ENCODE measurements at regions not wholly inside any gene's neighbourhood (a gene's known extent, or its start where the extent isn't known, plus 50 kb on each side); places are given as distances from the start of the nearest gene placed in this dataset.
"Not testable (repeated sequence)": the region's sequence is repeated elsewhere in the genome, so short reads cannot be mapped to it uniquely, and the experiment has no call there.

- peaks cover 7% of the 10 kb centered on the region for H3K9me3 Mint-ChIP-seq (ENCODE audit: unreplicated experiment)
- H3K27me3 Mint-ChIP-seq (ENCODE audit: insufficient read depth, unreplicated experiment): no peaks in the 10 kb centered on the region
- POLR2A ChIA-PET: no interaction called here
- intact Hi-C loops (cut with micrococcal nuclease): no loop called here
- H3K36me3 Mint-ChIP-seq (ENCODE audit: insufficient read depth, unreplicated experiment): no peaks in the 10 kb centered on the region
- no peaks in the 10 kb centered on the region for H3K4me1 Mint-ChIP-seq (ENCODE audit: insufficient read depth, unreplicated experiment)
- H3K4me3 Mint-ChIP-seq (ENCODE audit: unreplicated experiment): no peak overlapping the region
- BruUV-seq (replicated peaks): no TSS peak
- DNase-seq (ENCODE audit: unreplicated experiment): no peak
- CTCF ChIA-PET: no interaction called here
- no peak overlapping the region for H3K27ac Mint-ChIP-seq (ENCODE audit: low read depth, unreplicated experiment)
- TF ChIP-seq, protein P1, sequence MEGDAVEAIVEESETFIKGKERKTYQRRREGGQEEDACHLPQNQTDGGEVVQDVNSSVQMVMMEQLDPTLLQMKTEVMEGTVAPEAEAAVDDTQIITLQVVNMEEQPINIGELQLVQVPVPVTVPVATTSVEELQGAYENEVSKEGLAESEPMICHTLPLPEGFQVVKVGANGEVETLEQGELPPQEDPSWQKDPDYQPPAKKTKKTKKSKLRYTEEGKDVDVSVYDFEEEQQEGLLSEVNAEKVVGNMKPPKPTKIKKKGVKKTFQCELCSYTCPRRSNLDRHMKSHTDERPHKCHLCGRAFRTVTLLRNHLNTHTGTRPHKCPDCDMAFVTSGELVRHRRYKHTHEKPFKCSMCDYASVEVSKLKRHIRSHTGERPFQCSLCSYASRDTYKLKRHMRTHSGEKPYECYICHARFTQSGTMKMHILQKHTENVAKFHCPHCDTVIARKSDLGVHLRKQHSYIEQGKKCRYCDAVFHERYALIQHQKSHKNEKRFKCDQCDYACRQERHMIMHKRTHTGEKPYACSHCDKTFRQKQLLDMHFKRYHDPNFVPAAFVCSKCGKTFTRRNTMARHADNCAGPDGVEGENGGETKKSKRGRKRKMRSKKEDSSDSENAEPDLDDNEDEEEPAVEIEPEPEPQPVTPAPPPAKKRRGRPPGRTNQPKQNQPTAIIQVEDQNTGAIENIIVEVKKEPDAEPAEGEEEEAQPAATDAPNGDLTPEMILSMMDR (IDR thresholded peaks at IDR 0.05; ENCODE audit: unreplicated experiment): no peak
Measured at GRCh38 chr17:71638668-71639067, 482.2 kb upstream of the SOX9 start.

DNA sequence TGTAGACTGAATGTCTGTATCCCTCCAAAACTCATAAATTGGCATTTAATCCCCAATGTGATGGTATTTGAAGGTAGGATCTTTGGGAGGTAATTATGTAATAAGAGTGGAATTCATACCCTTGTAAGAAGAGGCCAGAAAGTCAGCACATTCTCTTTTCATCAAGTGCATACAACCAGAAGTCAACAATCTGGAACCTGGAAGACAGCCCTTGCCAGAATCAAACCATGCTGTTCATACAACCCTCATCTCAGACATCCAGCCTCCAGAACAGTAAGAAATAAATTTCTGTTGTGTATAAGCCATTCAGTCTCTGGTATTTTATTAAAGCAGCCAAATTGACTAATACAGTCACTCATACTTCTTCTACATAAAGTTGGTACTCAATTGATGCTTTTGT lies 481.0 kb upstream of the SOX9 start:
- H3K4me1 Mint-ChIP-seq (ENCODE audit: insufficient read depth, unreplicated experiment): no peaks in the 10 kb centered on the region
- H3K27me3 Mint-ChIP-seq (ENCODE audit: insufficient read depth, unreplicated experiment): no peaks in the 10 kb centered on the region
- TF ChIP-seq, protein P1 (IDR thresholded peaks at IDR 0.05; ENCODE audit: unreplicated experiment): no peak
- intact Hi-C loops (cut with micrococcal nuclease): no loop called here
- CTCF ChIA-PET: no interaction called here
- H3K36me3 Mint-ChIP-seq (ENCODE audit: insufficient read depth, unreplicated experiment): no peaks in the 10 kb centered on the region
- peaks cover 10% of the 10 kb centered on the region for H3K9me3 Mint-ChIP-seq (ENCODE audit: unreplicated experiment)
- no peak overlapping the region for H3K4me3 Mint-ChIP-seq (ENCODE audit: unreplicated experiment)
- H3K27ac Mint-ChIP-seq (ENCODE audit: low read depth, unreplicated experiment): no peak overlapping the region
- no peak for DNase-seq (ENCODE audit: unreplicated experiment)
- no TSS peak for BruUV-seq (replicated peaks)
- POLR2A ChIA-PET: no interaction called here

DNA sequence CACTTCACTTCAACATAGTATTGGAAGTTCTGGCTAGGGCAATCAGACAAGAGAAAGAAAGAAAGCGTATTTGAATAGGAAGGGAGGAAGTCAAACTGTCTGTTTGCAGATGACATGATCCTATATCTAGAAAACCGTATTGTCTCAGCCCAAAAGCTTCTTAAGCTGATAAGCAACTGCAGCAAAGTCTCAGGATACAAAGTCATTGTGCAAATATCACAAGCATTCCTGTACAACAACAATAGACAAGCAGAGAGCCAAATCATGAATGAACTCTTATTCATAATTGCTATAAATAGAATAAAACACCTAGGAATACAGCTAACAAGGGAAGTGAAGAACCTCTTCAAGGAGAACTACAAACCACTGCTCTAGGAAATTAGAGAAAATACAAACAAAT lies 473.9 kb upstream of the SOX9 start:
- H3K27me3 Mint-ChIP-seq (ENCODE audit: insufficient read depth, unreplicated experiment); H3K9me3 Mint-ChIP-seq (ENCODE audit: unreplicated experiment); CTCF ChIA-PET; DNase-seq (ENCODE audit: unreplicated experiment); H3K27ac Mint-ChIP-seq (ENCODE audit: low read depth, unreplicated experiment); intact Hi-C loops (cut with micrococcal nuclease); H3K4me3 Mint-ChIP-seq (ENCODE audit: unreplicated experiment); BruUV-seq (replicated peaks); H3K4me1 Mint-ChIP-seq (ENCODE audit: insufficient read depth, unreplicated experiment); POLR2A ChIA-PET; H3K36me3 Mint-ChIP-seq (ENCODE audit: insufficient read depth, unreplicated experiment): not testable (repeated sequence)

DNA sequence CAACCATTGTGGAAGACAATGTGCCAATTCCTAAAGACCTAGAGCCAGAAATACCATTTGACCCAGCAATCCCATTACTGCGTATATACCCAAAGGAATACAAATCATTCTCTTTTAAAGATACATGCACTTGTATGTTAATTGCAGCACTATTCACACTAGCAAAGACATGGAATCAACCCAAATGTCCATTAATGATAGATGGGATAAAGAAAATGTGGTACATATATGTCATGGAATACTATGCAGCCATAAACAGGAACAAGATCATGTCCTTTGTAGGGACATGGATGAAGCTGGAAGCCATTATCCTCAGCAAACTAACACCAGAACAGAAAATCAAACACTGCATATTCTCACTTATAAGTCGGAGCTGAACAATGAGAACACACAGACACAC lies 472.5 kb upstream of the SOX9 start:
- H3K9me3 Mint-ChIP-seq (ENCODE audit: unreplicated experiment); BruUV-seq (replicated peaks); H3K4me1 Mint-ChIP-seq (ENCODE audit: insufficient read depth, unreplicated experiment); H3K36me3 Mint-ChIP-seq (ENCODE audit: insufficient read depth, unreplicated experiment); DNase-seq (ENCODE audit: unreplicated experiment); CTCF ChIA-PET; intact Hi-C loops (cut with micrococcal nuclease); H3K4me3 Mint-ChIP-seq (ENCODE audit: unreplicated experiment); H3K27me3 Mint-ChIP-seq (ENCODE audit: insufficient read depth, unreplicated experiment); H3K27ac Mint-ChIP-seq (ENCODE audit: low read depth, unreplicated experiment): not testable (repeated sequence)
- POLR2A ChIA-PET: interaction anchor here (0.7 kb wide), 1 partner anchor 14 kb away, joined by 3 read pairs; no protein-coding TSS in a partner anchor

DNA sequence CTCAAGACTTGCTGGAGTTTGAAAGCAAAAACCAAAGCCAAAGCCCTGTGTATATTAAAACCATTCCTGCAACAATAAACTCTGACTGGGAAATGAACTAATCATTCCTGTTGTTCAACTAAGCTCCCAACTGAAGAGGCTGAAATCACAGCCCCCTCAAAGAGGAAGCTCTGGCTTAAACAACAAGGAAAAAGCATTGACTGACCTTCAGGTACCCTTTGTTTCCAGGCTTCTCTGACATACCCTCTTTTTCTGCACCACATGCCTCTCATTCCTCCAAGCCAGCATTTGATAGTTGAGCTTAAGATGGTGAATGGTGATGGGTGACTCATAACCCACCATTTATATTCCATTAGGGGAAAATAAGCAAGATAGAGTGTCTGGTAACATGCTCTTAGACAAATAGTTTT lies 470.9 kb upstream of the SOX9 start:
- BruUV-seq (replicated peaks): no TSS peak
- Mint-ChIP-seq H3K4me3 (ENCODE audit: unreplicated experiment) (no peak overlapping the region), H3K9me3 (ENCODE audit: unreplicated experiment) (peaks cover 3% of the 10 kb centered on the region), H3K36me3 (ENCODE audit: insufficient read depth, unreplicated experiment) (no peaks in the 10 kb centered on the region), H3K4me1 (ENCODE audit: insufficient read depth, unreplicated experiment) (no peaks in the 10 kb centered on the region), H3K27me3 (ENCODE audit: insufficient read depth, unreplicated experiment) (no peaks in the 10 kb centered on the region), H3K27ac (ENCODE audit: low read depth, unreplicated experiment) (no peak overlapping the region)
- POLR2A ChIA-PET: interaction anchor here (0.9 kb wide), 1 partner anchor 135 kb away, joined by 3 read pairs; no protein-coding TSS in a partner anchor
- no peak for DNase-seq (ENCODE audit: unreplicated experiment)
- TF ChIP-seq, protein P1 (IDR thresholded peaks at IDR 0.05; ENCODE audit: unreplicated experiment): no peak
- CTCF ChIA-PET: interaction anchor here (1.5 kb wide), 1 partner anchor 9 kb away, joined by 3 read pairs; no protein-coding TSS in a partner anchor
- intact Hi-C loops (cut with micrococcal nuclease): no loop called here

All from MCF 10A (cell line).